HG03442 (cell line): ENCODE measurements at regions not wholly inside any gene's neighbourhood (a gene's known extent, or its start where the extent isn't known, plus 50 kb on each side); places are given as distances from the start of the nearest gene placed in this dataset.

Source experiments
- ATAC-seq: cut with Tn5 transposase; IDR thresholded peaks from one replicate; pipeline ENCODE4 v1.9.1; 2021; ENCODE audit warnings: mild to moderate bottlenecking, moderate library complexity; ENCODE audit not compliant: unreplicated experiment

GRCh38 chr11:127627629-127628457 is 627.3 kb upstream of the KIRREL3 start:
- ATAC-seq, result no peak

DNA sequence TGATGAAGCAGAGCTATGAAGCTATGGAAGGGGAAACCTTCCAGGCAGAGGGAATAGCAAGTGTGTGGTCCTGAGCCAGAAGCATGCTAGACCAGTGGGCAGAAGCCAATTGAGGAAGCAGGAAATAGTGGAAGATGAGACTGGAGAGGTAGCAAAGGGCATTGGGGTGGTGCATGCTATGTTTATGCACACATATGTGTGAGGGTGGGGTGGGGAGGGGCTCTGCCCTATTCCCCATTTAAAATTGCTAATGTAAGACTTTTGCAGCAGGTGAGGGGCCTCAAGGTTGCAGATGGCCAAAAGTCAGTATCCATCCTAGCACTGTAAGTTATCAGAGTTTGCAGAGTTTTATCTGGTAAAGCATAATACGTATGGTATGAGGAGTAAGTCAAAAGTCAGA is 626.6 kb upstream of the KIRREL3 start:
- no peak for ATAC-seq

DNA sequence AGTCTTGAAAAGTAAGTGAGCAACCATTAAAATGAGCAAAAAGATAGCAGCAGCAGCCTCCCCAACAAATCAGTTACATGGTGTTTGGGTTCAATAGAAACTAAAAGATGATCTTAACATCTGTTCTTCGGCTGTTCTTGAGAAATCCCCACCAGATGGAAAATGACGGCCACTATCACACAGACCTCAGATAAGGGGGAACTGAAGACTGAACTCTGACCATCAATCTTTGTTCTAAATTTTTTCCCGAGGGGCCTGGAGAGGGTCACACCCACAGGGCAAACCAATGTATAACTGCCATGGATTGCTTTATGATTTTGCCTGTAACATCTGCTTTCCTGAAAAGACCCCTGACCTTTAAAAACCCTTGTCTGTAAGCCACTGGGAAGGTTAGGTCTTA is 624.8 kb upstream of the KIRREL3 start:
- no peak for ATAC-seq

- ATAC-seq, result no peak
Observed at GRCh38 chr11:127624306-127624856, 623.8 kb upstream of the KIRREL3 start.

DNA sequence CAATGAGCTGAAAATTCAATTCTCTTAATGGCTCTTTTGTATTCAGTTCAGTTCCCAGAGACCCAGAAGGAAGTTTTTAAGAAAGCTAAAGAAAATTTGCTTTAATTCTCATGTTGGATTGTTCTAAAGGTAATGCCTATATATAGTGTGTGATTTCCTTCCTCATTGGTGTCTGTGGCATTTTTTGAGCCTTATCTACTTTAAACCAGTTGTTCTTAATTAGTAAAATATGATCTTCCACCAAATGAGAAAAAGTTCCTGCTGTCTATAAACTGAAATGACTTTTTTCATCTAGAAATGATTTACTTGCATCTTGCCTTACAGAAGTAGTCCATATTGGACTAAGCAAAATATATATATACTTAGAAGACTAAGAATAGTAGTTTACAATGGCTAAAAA is 622.1 kb upstream of the KIRREL3 start:
- no peak for ATAC-seq

GRCh38 chr11:127620671-127621070 is 620.1 kb upstream of the KIRREL3 start:
- ATAC-seq, result no peak

DNA sequence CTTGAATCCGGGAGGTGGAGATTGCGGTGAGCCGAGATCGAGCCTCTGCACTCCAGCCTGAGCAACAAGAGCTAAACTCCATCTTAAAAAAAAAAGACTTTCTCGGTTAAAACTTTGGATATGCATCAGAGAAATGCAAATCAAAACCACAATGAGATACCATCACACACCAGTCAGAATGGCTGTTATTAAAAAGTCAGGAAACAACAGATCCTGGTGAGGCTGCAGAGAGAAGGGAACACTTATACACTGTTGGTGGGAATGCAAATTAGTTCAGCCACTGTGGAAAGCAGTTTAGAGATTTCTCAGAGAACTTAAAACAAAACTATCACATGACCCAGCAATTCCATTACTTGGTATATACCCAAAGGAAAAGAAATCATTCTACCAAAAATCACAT is 619.4 kb upstream of the KIRREL3 start:
- ATAC-seq, result no peak

DNA sequence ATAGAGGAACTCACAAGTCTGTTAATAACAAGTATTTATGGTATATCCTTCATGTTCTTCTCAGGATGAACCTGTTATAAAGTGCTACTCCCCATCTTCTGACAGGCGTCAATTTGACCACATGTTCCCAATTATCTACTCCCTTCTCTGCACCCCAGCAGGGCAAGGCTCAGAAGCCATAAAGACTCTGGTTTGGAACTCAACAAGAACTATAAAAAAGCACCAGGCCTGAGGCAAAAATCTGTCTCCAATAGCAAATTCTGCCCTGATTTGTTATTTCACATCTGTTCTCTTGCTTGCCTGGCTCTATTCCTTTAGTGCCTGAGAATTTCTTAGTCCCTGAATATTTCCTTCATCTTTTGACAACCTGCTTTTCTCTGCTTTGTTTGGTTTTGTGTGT is 618.2 kb upstream of the KIRREL3 start:
- no peak for ATAC-seq

- no peak for ATAC-seq
Observed at GRCh38 chr11:127616158-127616557, 615.6 kb upstream of the KIRREL3 start.

DNA sequence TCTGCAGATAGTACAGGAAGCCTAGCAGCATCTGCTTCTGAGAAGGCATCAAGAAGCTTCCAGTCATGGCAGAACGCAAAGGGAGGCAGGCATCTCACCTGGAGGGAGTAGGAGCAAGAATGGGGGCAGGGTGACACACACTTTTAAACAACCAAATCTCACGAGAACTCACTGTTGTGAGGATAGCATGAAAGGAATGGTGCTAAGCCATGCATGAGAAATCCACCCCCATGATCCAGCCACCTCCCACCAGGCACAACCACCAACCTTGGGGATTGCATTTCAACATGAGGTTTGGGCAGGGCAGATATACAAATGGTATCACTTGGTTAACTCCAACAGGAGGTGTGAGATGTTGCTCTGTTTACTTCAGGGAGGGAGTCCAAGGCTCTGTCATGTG is 612.0 kb upstream of the KIRREL3 start:
- ATAC-seq, result no peak

- ATAC-seq, result no peak
Observed at GRCh38 chr11:127609025-127609773, 608.6 kb upstream of the KIRREL3 start.

- no peak for ATAC-seq
Observed at GRCh38 chr11:127607487-127608085, 607.0 kb upstream of the KIRREL3 start.

DNA sequence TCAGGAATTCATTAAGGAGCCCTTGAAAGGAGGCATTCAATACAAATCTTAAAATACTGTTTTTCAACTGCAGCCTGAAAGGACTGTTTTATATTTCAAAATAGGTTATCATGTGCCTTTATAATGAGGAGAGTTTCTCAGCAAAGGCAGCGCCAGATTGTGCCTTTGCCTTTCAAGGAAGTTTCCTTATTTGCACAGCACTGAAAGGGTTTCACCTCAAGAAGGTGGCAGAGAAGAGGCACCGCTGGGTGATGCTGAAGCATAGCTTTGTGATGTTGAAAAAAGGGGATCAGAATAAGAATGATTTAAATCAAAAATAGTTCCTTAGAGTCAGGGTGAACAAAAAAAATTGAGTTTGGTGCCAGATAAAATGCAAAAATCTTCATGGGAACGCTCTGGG is 601.0 kb upstream of the KIRREL3 start:
- ATAC-seq, result no peak

- ATAC-seq, result no peak
Observed at GRCh38 chr11:127600674-127601073, 600.1 kb upstream of the KIRREL3 start.

GRCh38 chr11:127598476-127598875 is 597.9 kb upstream of the KIRREL3 start:
- ATAC-seq, result no peak

DNA sequence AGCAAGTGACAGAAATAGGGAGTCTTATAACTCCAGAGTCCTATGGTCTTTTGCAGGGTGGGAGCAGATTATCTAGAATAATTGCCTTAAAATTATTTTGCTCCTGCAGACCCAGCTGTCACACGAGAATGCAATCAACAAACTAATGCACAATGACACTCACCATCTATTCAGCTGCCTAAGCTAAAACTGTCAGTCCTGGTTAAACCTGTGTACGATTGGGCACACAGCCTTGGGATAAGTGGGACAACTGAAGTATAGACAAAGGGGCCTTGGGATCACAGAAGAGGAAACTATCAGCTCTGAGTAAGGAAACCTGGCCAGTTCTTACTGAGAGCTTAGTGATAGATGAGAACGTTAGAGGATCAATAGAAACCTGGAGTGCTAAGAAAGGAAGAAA is 595.9 kb upstream of the KIRREL3 start:
- no peak for ATAC-seq

DNA sequence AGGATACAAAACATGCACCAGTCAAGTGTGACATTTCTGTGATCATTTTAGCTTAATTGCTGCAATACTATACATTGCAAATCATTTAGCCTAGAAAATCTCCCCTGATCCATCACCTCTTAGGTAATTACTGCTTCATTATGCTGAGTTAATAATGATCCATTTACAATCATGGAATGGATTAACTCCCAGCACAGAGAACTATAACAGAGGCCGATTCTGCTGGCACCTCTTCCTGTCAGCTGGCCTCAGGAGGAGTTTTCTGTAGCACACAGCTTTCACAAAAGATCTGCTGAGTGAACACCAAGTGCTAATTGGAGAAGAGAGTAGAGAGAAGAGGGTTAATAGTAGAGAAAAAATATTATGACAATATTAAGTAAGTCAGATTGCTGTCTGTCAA is 591.8 kb upstream of the KIRREL3 start:
- no peak for ATAC-seq

- ATAC-seq, result no peak
Observed at GRCh38 chr11:127590314-127590713, 589.7 kb upstream of the KIRREL3 start.

DNA sequence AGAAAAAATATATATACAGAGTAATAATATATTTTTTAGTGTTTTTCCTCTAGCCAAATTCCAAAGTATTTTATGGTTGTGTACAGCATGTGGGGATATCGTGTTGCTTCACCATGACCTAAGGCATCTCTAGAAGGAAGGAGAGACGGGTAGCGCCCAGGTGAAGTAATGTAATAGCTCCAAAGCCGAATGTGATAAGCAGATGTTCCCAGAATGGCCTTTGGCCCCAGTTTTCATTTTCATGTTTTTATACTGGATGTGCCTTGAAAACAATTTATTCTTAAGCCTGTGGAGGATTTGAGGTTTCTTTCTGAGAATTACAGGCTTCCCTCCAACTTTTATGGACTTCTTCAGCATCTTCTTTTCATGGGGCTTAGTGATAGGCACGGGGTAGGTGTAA is 587.9 kb upstream of the KIRREL3 start:
- ATAC-seq, result no peak

GRCh38 chr11:127587511-127587910 is 586.9 kb upstream of the KIRREL3 start:
- ATAC-seq, result no peak

GRCh38 chr11:127576210-127576609 is 575.6 kb upstream of the KIRREL3 start:
- no peak for ATAC-seq

DNA sequence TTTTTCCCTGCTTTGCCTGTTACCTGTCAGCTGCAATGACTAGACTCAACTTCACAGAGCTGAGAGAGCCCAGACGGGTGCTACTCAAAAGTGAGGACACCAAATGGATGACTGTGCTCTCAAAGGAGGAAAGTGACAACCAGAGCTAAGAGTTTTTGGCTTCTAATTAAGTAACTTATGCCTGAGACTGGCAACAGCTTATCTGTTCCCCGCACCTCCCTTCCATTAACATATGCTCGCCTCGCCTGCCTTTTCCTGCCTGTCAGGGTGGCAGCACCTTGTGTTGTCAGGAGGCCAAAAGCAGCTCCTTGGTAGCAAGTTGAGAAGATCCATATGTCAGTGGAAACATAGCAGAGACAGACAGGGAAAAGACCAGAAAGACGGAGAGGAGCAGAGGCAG is 573.9 kb upstream of the KIRREL3 start:
- ATAC-seq, result no peak
